Fibroblast of pulmonary artery (primary cell): ENCODE measurements at regions not wholly inside any gene's neighbourhood (a gene's known extent, or its start where the extent isn't known, plus 50 kb on each side); places are given as distances from the start of the nearest gene placed in this dataset.

Source experiments
- DNase-seq: peaks from one replicate; pipeline ENCODE4 v3.0.0-alpha.2; 2010; ENCODE audit warnings: low read depth
- H3K4me3 ChIP-seq: replicated peaks from 2 replicates; pipeline ENCODE4 v1.5.1; 2011; ENCODE audit warnings: low read depth, mild to moderate bottlenecking, control low read depth, low read length, moderate library complexity
- TF ChIP-seq, protein P1 (sequence below): IDR thresholded peaks from 2 replicates; pipeline ENCODE4 v1.5.1; 2011; ENCODE audit warnings: mild to moderate bottlenecking, control low read depth, low read length, inconsistent platforms; ENCODE audit errors: missing control alignments

DNA sequence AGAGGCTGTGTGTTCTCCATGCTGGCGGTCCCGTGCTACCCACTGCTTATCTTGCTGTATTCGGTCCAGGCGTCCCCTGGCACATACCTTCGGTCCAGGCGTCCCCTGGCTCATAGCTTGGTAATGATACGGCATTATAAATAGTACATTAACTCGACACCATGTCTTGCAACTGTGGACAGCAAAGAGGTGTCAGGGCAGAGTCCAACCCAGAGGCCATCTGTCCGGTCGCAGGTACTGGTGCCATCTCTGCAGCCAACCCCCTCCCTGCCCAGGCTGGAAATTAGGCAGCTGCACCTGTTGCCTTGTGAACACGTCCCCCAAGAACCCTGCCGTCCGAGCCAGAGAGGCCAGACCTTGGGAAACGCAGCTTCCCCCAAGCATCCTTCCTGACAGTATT lies 634.3 kb downstream of the BRD1 start:
- TF ChIP-seq, protein P1, sequence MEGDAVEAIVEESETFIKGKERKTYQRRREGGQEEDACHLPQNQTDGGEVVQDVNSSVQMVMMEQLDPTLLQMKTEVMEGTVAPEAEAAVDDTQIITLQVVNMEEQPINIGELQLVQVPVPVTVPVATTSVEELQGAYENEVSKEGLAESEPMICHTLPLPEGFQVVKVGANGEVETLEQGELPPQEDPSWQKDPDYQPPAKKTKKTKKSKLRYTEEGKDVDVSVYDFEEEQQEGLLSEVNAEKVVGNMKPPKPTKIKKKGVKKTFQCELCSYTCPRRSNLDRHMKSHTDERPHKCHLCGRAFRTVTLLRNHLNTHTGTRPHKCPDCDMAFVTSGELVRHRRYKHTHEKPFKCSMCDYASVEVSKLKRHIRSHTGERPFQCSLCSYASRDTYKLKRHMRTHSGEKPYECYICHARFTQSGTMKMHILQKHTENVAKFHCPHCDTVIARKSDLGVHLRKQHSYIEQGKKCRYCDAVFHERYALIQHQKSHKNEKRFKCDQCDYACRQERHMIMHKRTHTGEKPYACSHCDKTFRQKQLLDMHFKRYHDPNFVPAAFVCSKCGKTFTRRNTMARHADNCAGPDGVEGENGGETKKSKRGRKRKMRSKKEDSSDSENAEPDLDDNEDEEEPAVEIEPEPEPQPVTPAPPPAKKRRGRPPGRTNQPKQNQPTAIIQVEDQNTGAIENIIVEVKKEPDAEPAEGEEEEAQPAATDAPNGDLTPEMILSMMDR = no peak
- DNase-seq = no peak

DNA sequence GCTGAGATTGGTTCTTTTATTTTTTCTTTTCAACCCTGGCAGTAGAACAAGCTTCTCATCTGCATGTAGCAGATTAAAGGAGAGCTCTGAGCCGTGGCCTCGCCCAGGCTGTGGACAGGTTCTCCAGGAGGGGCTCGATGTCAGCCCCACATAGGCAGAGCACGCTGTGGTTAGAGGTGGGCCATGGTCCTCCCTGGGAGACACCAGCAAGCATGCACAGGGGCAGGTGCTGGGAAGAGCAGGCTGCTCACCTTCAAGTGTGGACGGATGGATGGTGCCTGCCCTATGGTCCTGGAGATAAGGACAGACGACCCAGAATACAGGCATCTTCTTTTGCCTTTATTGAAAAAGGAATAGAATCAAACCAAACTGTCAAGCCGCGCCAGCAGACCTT lies 634.8 kb downstream of the BRD1 start:
- TF ChIP-seq, protein P1 = no peak
- H3K4me3 ChIP-seq = no peak overlapping the region
- DNase-seq = no peak

More for the DNA sequence above, 634.3 kb downstream of the BRD1 start:
- H3K4me3 ChIP-seq = no peak overlapping the region

DNA sequence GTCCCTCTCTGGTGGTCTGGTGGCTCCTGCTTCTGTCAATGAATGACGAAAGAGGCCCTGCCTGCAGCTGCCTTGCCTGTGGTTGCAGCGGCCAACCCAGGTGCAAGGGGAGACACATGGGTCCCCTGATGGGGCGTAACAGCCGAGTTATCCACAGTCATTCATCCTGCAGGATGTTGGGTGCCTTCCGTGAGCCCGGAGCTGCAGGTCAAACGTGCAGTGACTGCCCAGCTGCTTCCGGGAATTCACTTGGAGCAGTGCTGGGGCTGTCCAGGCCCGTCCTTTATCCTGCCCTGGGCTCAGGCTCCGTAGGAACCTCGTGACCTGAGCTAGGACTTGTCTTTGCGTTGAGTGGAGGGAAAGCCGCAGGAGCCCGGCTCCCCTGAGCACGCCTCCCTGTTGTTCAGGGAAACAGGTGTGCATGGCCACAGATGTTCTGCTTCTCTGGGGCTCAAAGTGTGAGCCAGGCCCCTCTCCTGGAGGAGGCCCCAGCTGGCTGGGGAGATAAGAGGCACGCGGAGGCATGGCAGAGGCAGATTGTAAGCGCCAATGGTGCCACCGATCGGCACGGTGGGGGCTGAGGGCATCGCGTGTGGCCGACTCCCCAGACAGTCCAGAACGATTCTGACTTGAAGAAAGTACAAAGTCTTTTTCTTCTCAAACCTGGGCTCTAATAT lies 635.4 kb downstream of the BRD1 start:
- no peak for DNase-seq
- H3K4me3 ChIP-seq = no peak overlapping the region
- TF ChIP-seq, protein P1 = no peak

DNA sequence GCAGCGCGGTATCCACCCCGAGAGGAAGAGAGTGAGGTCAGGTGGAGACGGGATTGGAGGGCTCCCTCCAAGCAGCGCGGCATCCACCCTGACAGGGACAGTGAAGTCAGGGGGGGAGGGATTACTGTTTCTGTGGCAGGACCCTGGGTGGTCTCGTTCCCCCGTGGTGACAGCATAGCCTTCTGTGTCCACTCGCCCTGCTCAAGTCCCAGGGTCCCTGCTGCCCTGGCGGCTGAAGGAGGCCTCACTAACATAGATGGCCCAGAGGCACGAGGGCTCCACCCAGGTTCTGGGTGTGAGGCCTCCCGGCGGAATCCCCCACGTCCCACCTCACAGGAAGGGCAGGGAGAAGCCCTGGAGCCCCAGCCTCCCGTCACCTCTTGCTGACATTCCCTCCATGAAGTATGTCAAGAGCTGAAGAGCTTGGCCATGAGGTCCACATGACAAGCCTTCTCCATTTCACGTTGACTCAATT lies 636.1 kb downstream of the BRD1 start:
- TF ChIP-seq, protein P1 = no peak
- no peak for DNase-seq
- H3K4me3 ChIP-seq = no peak overlapping the region

DNA sequence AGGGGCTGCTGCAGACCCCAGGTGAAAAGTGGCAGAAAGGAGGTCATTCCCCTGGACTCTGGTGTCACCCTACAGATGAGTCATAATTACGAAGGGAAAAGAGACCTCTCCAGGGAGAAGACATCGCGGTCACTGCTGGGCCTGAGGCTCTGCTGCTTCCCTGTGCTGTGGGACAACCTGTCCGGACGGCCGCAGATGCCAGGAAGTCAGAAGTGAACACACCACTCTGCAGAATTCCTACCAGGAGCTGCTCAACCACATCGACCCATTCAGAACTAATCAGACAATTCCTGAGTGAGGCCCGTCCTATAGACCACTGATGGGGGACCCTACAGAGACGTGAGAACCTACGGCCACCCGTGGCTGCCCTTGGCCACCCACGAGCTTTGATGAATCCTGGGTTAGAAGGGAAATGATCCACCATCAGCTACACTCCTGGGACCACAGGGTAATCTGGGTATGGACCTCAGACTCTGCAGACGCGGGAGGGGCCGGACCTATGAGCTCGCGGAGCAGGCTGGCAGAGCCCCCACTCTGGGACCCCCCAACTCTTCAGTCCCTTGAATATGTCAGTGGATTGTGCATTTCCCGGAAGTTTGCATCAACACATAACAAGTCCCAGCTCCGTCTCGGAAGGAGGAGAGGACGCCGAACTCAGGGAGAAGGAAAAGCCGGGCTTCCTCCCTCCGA lies 636.7 kb downstream of the BRD1 start:
- TF ChIP-seq, protein P1 = no peak
- DNase-seq = no peak
- no peak overlapping the region for H3K4me3 ChIP-seq

DNA sequence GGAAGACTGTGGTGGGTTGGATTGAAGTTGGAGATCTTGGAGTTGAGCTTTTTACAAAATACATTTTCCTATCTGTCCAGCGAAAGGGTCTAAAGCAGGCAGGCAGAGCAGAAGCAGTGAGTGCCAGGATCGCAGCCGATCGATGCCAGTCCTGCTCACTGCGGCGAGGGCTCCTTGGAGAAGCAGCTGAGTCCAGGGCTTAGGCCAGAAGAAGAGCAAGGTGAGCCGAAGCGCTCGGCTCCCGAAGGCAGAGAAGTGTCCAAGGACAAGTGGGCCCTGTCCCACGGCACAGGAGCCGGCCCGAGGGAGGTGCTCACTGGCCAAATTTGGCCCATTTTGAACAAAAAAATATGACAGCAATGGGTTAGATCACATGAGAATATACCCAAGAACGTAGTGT lies 637.8 kb downstream of the BRD1 start:
- TF ChIP-seq, protein P1 = no peak
- no peak overlapping the region for H3K4me3 ChIP-seq
- no peak for DNase-seq
